GM12865 (cell line): ENCODE measurements at regions not wholly inside any gene's neighbourhood (a gene's known extent, or its start where the extent isn't known, plus 50 kb on each side); places are given as distances from the start of the nearest gene placed in this dataset.

Experiments
- DNase-seq: peaks from one replicate; pipeline ENCODE4 v3.0.0; 2010; ENCODE audit warnings: low read depth
- H3K4me3 ChIP-seq: 2 replicates; pipeline ENCODE4 v1.5.1; 2011; ENCODE audit warnings: mild to moderate bottlenecking, low read depth, low read length, control low read depth
- CTCF ChIP-seq: IDR thresholded peaks from 2 replicates; pipeline ENCODE4 v1.5.1; 2011; ENCODE audit warnings: low read length, control low read depth, low read depth, inconsistent platforms; ENCODE audit not compliant: insufficient read depth; ENCODE audit errors: missing control alignments

- DNase-seq = no peak
- TF ChIP-seq CTCF = no peak
- peak overlapping the region; percentile 56 for H3K4me3 ChIP-seq
Measured at GRCh38 chr13:69288026-69288425, 819.6 kb upstream of the ATXN8OS start.

- H3K4me3 ChIP-seq = peak overlapping the region; percentile 56
- TF ChIP-seq CTCF = no peak
- DNase-seq = peak; percentile 54
Measured at GRCh38 chr13:69287050-69287698, 820.5 kb upstream of the ATXN8OS start.

GRCh38 chr13:69283837-69284236 lies 823.8 kb upstream of the ATXN8OS start:
- TF ChIP-seq CTCF = no peak
- DNase-seq = no peak
- no peak overlapping the region for H3K4me3 ChIP-seq

GRCh38 chr13:69283301-69283700 lies 824.3 kb upstream of the ATXN8OS start:
- no peak for DNase-seq

GRCh38 chr13:69280399-69280798 lies 827.2 kb upstream of the ATXN8OS start:
- DNase-seq = no peak
- no peak overlapping the region for H3K4me3 ChIP-seq
- TF ChIP-seq CTCF = no peak

More at GRCh38 chr13:69283301-69283700, 824.3 kb upstream of the ATXN8OS start:
- no peak for TF ChIP-seq CTCF
- no peak overlapping the region for H3K4me3 ChIP-seq

GRCh38 chr13:69279213-69279612 lies 828.4 kb upstream of the ATXN8OS start:
- TF ChIP-seq CTCF = no peak
- no peak overlapping the region for H3K4me3 ChIP-seq

GRCh38 chr13:69274231-69274630 lies 833.4 kb upstream of the ATXN8OS start:
- no peak for TF ChIP-seq CTCF
- no peak overlapping the region for H3K4me3 ChIP-seq
- no peak for DNase-seq

More at GRCh38 chr13:69279213-69279612, 828.4 kb upstream of the ATXN8OS start:
- no peak for DNase-seq
